GM12878 (cell line): ENCODE measurements at regions not wholly inside any gene's neighbourhood (a gene's known extent, or its start where the extent isn't known, plus 50 kb on each side); places are given as distances from the start of the nearest gene placed in this dataset.

Experiments used
- ATAC-seq: fragments of 200-7000 bp; cut with Tn5 transposase; 3 replicates; pipeline ENCODE4 v1.9.1; 2020; ENCODE audit warnings: mild to moderate bottlenecking, moderate library complexity
- BruUV-seq: library from RNA; stranded (reverse); fragments of 400-500 nt; replicated peaks from 2 replicates; lab custom pipeline; 2021; lab: Mats Ljungman, UMichigan
- CTCF ChIA-PET: fragments of 300-600 bp; sonication (Branson Sonifier 250); formaldehyde crosslinking; extraction: SDS; loops from one replicate; lab custom pipeline; 2021; ENCODE audit warnings: inconsistent platforms; lab: Yijun Ruan, JAX
- POLR2A ChIA-PET: fragments of 350-600 bp; formaldehyde crosslinking; extraction: SDS; loops from one replicate; lab custom pipeline; 2021; ENCODE audit warnings: inconsistent platforms; lab: Charles Lee
- RAD21 ChIA-PET: fragments of 300-600 bp; sonication (Branson Sonifier 250); formaldehyde crosslinking; loops from one replicate; lab custom pipeline; 2023; ENCODE audit warnings: antibody characterized with exemption; ENCODE audit not compliant: unreplicated experiment; lab: Charles Lee
- SMC1A ChIA-PET: fragments of 300-600 bp; sonication (Branson Sonifier 250); formaldehyde crosslinking; loops from one replicate; lab custom pipeline; 2023; ENCODE audit not compliant: unreplicated experiment, uncharacterized antibody; lab: Charles Lee
- DNase-seq: peaks from one replicate; pipeline ENCODE4 v3.0.0-alpha.2; 2011; ENCODE audit warnings: low read depth, low spot score
- FAIRE-seq: peaks from 3 replicates; lab custom pipeline; 2011; peaks lifted over from hg19 to GRCh38; lab: Jason Lieb, UNC
- H2AFZ ChIP-seq: 2 replicates; pipeline ENCODE4 v1.6.0; 2011; ENCODE audit warnings: low read depth, low read length, control low read depth; ENCODE audit not compliant: control insufficient read depth
- H3K27ac ChIP-seq: 2 replicates; pipeline ENCODE4 v1.5.1; 2011; ENCODE audit warnings: control low read depth; ENCODE audit not compliant: control insufficient read depth, insufficient read depth
- H3K27me3 ChIP-seq, 2 experiments: replicated peaks in 1 of 2; 2 replicates each; pipeline versions ENCODE4 v1.6.0 to v1.6.1; 2011; ENCODE audit warnings: low read length in 1 of 2; ENCODE audit not compliant: control insufficient read depth in 2 of 2, insufficient read depth in 2 of 2
- H3K36me3 ChIP-seq, 2 experiments: 2 replicates each; pipeline ENCODE4 v1.5.1; 2011; ENCODE audit warnings: low read length in 1 of 2; ENCODE audit not compliant: control insufficient read depth in 2 of 2, insufficient read depth in 2 of 2
- H3K4me1 ChIP-seq: 2 replicates; pipeline ENCODE4 v1.6.1; 2011; ENCODE audit warnings: mild to moderate bottlenecking, low read length, moderate library complexity, mixed read lengths; ENCODE audit not compliant: control insufficient read depth, insufficient read depth
- H3K4me2 ChIP-seq: 2 replicates; pipeline ENCODE4 v1.6.0; 2011; ENCODE audit warnings: control low read depth; ENCODE audit not compliant: control insufficient read depth, insufficient read depth
- H3K4me3 ChIP-seq: fragments of 200-600 bp; sonication (generic); 2 replicates; pipeline ENCODE4 v1.5.1; 2016
- H3K79me2 ChIP-seq: 2 replicates; pipeline ENCODE4 v1.6.0; 2011; ENCODE audit warnings: low read length; ENCODE audit not compliant: control insufficient read depth, insufficient read depth
- H3K9ac ChIP-seq: 2 replicates; pipeline ENCODE4 v1.8.0; 2011; ENCODE audit warnings: low read length, control low read depth, mixed read lengths; ENCODE audit not compliant: control insufficient read depth, insufficient read depth
- H3K9me3 ChIP-seq: replicated peaks from 3 replicates; pipeline ENCODE4 v1.5.1; 2011; ENCODE audit warnings: mild to moderate bottlenecking, low read length; ENCODE audit not compliant: control insufficient read depth, insufficient read depth
- H4K20me1 ChIP-seq: 2 replicates; pipeline ENCODE4 v1.6.0; 2011; ENCODE audit not compliant: control insufficient read depth, insufficient read depth
- BMI1 ChIP-seq: fragments of 450-650 bp; IDR thresholded peaks from 2 replicates; pipeline ENCODE4 v1.6.1; 2016; ENCODE audit warnings: mild to moderate bottlenecking, moderate library complexity, borderline replicate concordance
- E2F4 ChIP-seq: IDR thresholded peaks from 2 replicates; pipeline ENCODE4 v1.6.1; 2012; ENCODE audit warnings: low read depth, low read length, improper control_type of control experiment
- ETV6 ChIP-seq, 2 experiments: fragments of 450-650 bp in 1 of 2; IDR thresholded peaks in 1 of 2; conservative IDR thresholded peaks in 1 of 2; 2 replicates each; pipeline ENCODE4 v1.6.1; 2014; ENCODE audit warnings: antibody characterized with exemption in 1 of 2, borderline replicate concordance in 1 of 2, low read depth in 1 of 2, mild to moderate bottlenecking in 1 of 2, moderate library complexity in 1 of 2
- EZH2 ChIP-seq: IDR thresholded peaks from 2 replicates; pipeline ENCODE4 v1.6.1; 2012; ENCODE audit warnings: low read depth, mild to moderate bottlenecking, control low read depth, inconsistent platforms, low read length, borderline replicate concordance; ENCODE audit not compliant: control insufficient read depth
- IKZF1 ChIP-seq: fragments of 450-650 bp; conservative IDR thresholded peaks from 2 replicates; pipeline ENCODE4 v1.6.1; 2017; ENCODE audit warnings: antibody characterized with exemption, mild to moderate bottlenecking
- MEF2B ChIP-seq: fragments of 450-650 bp; IDR thresholded peaks from 2 replicates; pipeline ENCODE4 v1.6.1; 2018; ENCODE audit warnings: mild to moderate bottlenecking, moderate library complexity; ENCODE audit not compliant: partially characterized antibody, poor library complexity, severe bottlenecking
- MTA2 ChIP-seq: fragments of 450-650 bp; IDR thresholded peaks from 2 replicates; pipeline ENCODE4 v1.6.1; 2016; ENCODE audit warnings: low read depth, mild to moderate bottlenecking, moderate library complexity
- SIX5 ChIP-seq: IDR thresholded peaks from 2 replicates; pipeline ENCODE4 v1.6.1; 2011; ENCODE audit warnings: mild to moderate bottlenecking, low read depth, low read length, moderate library complexity; ENCODE audit not compliant: severe bottlenecking
- STAT1 ChIP-seq: fragments of 450-650 bp; conservative IDR thresholded peaks from 2 replicates; pipeline ENCODE4 v1.6.1; 2014; ENCODE audit warnings: antibody characterized with exemption, mild to moderate bottlenecking
- USF1 ChIP-seq: IDR thresholded peaks from 2 replicates; pipeline ENCODE4 v1.6.1; 2011; ENCODE audit warnings: borderline replicate concordance, low read depth, mild to moderate bottlenecking, moderate library complexity, mixed read lengths, low read length; ENCODE audit not compliant: insufficient read depth; ENCODE audit errors: extremely low read length
- ZBTB40 ChIP-seq: fragments of 450-650 bp; IDR thresholded peaks from 2 replicates; pipeline ENCODE4 v1.6.1; 2016; ENCODE audit warnings: mild to moderate bottlenecking, moderate library complexity, borderline replicate concordance
- ZSCAN29 ChIP-seq: fragments of 450-650 bp; IDR thresholded peaks from 2 replicates; pipeline ENCODE4 v1.6.1; 2017; ENCODE audit warnings: mild to moderate bottlenecking, moderate library complexity
- ZZZ3 ChIP-seq: IDR thresholded peaks from 2 replicates; pipeline ENCODE4 v1.6.1; 2011; ENCODE audit warnings: low read depth; ENCODE audit not compliant: control insufficient read depth, insufficient read length
- WGBS: methylation state at CpG from one replicate; pipeline ENCODE4 v1.1.6; 2016; ENCODE audit warnings: low lambda C conversion rate; ENCODE audit not compliant: insufficient replicate concordance, insufficient coverage; ENCODE audit errors: missing lambda C conversion rate; 5-methylcytosine and 5-hydroxymethylcytosine counted together
- in situ Hi-C: fragments of 300-500 bp; cut with MboI; formaldehyde crosslinking; loops from 9 replicates; pipeline ENCODE4 v1.14.3; 2018; ENCODE audit warnings: mixed read lengths
- intact Hi-C: fragments of 100-400 bp; cut with micrococcal nuclease; formaldehyde crosslinking; loops from one replicate; pipeline ENCODE4 v1.14.2; 2022; ENCODE audit not compliant: unreplicated experiment
- TF ChIP-seq, protein P1 (sequence below): fragments of 450-650 bp; IDR thresholded peaks from 2 replicates; pipeline ENCODE4 v1.6.1; 2017; ENCODE audit warnings: mild to moderate bottlenecking, low read depth, inconsistent platforms; ENCODE audit not compliant: poor library complexity, severe bottlenecking

- no peak for TF ChIP-seq E2F4
- TF ChIP-seq IKZF1 = no peak
- TF ChIP-seq MTA2 = no peak
- no peak for TF ChIP-seq ZBTB40
- no peak for TF ChIP-seq BMI1
- TF ChIP-seq ZZZ3 = no peak
- TF ChIP-seq, all 136 proteins: peak for 0
Measured at GRCh38 chr17:13420418-13420826, 181.3 kb downstream of the HS3ST3A1 start (continued).

- in situ Hi-C loops (no loop called here), intact Hi-C loops (no loop called here)
- Histone ChIP-seq H2AFZ (no peak overlapping the region), H4K20me1 (no peaks in the 10 kb centered on the region), H3K4me1 (no peaks in the 10 kb centered on the region), H3K9ac (no peak overlapping the region), H3K4me2 (no peak overlapping the region), H3K9me3 (no peaks in the 10 kb centered on the region; the same call in 2 of the 3 replicates), H3K4me3 (no peak overlapping the region), H3K27ac (no peak overlapping the region), H3K79me2 (no peaks in the 10 kb centered on the region), H3K27me3 (no peaks in the 10 kb centered on the region), H3K36me3 (no peaks in the 10 kb centered on the region)
- DNase-seq (no peak), FAIRE-seq (no peak), ATAC-seq (no peak)
- CTCF ChIA-PET = interaction anchor here (0.6 kb wide), 1 partner anchor 11 kb away, joined by 3 read pairs; no protein-coding TSS in a partner anchor
- SMC1A ChIA-PET = no interaction called here
- WGBS = 49% methylated on average over 6 of the region's 6 CpGs
- RAD21 ChIA-PET = no interaction called here
- POLR2A ChIA-PET = no interaction called here
- no TSS peak for BruUV-seq
- TF ChIP-seq, protein P1, sequence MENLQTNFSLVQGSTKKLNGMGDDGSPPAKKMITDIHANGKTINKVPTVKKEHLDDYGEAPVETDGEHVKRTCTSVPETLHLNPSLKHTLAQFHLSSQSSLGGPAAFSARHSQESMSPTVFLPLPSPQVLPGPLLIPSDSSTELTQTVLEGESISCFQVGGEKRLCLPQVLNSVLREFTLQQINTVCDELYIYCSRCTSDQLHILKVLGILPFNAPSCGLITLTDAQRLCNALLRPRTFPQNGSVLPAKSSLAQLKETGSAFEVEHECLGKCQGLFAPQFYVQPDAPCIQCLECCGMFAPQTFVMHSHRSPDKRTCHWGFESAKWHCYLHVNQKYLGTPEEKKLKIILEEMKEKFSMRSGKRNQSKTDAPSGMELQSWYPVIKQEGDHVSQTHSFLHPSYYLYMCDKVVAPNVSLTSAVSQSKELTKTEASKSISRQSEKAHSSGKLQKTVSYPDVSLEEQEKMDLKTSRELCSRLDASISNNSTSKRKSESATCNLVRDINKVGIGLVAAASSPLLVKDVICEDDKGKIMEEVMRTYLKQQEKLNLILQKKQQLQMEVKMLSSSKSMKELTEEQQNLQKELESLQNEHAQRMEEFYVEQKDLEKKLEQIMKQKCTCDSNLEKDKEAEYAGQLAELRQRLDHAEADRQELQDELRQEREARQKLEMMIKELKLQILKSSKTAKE = no peak
- TF ChIP-seq STAT1 (no peak), USF1 (no peak), BMI1 (no peak), ETV6 (conservative IDR thresholded peaks at IDR 0.05 in 1 of 2, IDR thresholded peaks at IDR 0.05 in 1 of 2; ENCODE audit: borderline replicate concordance in 1 of 2, low read depth in 1 of 2) (no peak), ZSCAN29 (no peak), SIX5 (no peak), EZH2 (no peak), MEF2B (no peak)
Measured at GRCh38 chr17:13419676-13420075, 182.1 kb downstream of the HS3ST3A1 start.
